Thoracic aorta (tissue), 2 donors: ENCODE measurements at regions not wholly inside any gene's neighbourhood (a gene's known extent, or its start where the extent isn't known, plus 50 kb on each side); places are given as distances from the start of the nearest gene placed in this dataset.

ENCODE experiments used
- ATAC-seq: fragments of 150-250 bp; one replicate; pipeline ENCODE4 v1.8.0; 2017; ENCODE audit warnings: low read depth; ENCODE audit not compliant: insufficient number of reproducible peaks, low FRiP score
- DNase-seq: peaks from one replicate; pipeline ENCODE4 v3.0.0-alpha.2; 2020; ENCODE audit warnings: low spot score
- H3K27ac ChIP-seq, 2 donors: fragments of 200-600 bp; sonication (generic); 1 replicate in 1 of 2; 2 replicates in 1 of 2; pipeline ENCODE4 v1.5.1; 2016; ENCODE audit warnings: mild to moderate bottlenecking in 2 of 2, moderate library complexity in 2 of 2
- H3K27me3 ChIP-seq: fragments of 200-600 bp; sonication (generic); replicated peaks from 2 replicates; pipeline ENCODE4 v1.6.0; 2016; ENCODE audit warnings: mild to moderate bottlenecking; ENCODE audit not compliant: insufficient read depth
- H3K36me3 ChIP-seq: fragments of 200-600 bp; sonication (generic); one replicate; pipeline ENCODE4 v1.5.1; 2016
- H3K4me1 ChIP-seq, 2 donors: fragments of 200-600 bp; sonication (generic); 1 replicate in 1 of 2; 2 replicates in 1 of 2; pipeline versions ENCODE4 v1.5.1 to v1.6.0; 2016; ENCODE audit warnings: low read depth in 2 of 2, mild to moderate bottlenecking in 1 of 2; ENCODE audit not compliant: control insufficient read depth in 1 of 2
- H3K4me3 ChIP-seq: fragments of 200-600 bp; sonication (generic); 2 replicates; pipeline ENCODE4 v1.5.1; 2016; ENCODE audit warnings: mild to moderate bottlenecking
- H3K9me3 ChIP-seq: fragments of 200-600 bp; sonication (generic); 2 replicates; pipeline ENCODE4 v1.5.1; 2016
- CTCF ChIP-seq: fragments of 200-600 bp; sonication (generic); IDR thresholded peaks from one replicate; pipeline ENCODE4 v1.5.1; 2019; ENCODE audit warnings: antibody characterized with exemption

- no peak for ATAC-seq
- H3K9me3 ChIP-seq = no peaks in the 10 kb centered on the region
- TF ChIP-seq CTCF = no peak
Measured at GRCh38 chr13:74687442-74688182, 553.4 kb upstream of the KLF12 start.

GRCh38 chr13:74683411-74683810 is 549.2 kb upstream of the KLF12 start:
- Histone ChIP-seq H3K4me1 (no peaks in the 10 kb centered on the region), H3K27ac (no peak overlapping the region), H3K27me3 (no peaks in the 10 kb centered on the region), H3K4me3 (no peak overlapping the region), H3K9me3 (no peaks in the 10 kb centered on the region), H3K36me3 (no peaks in the 10 kb centered on the region)
- DNase-seq (no peak), ATAC-seq (no peak)
- TF ChIP-seq CTCF = no peak

More at GRCh38 chr13:74687442-74688182, 553.4 kb upstream of the KLF12 start:
- Histone ChIP-seq H3K27ac (no peak overlapping the region), H3K36me3 (no peaks in the 10 kb centered on the region), H3K4me3 (no peak overlapping the region), H3K27me3 (no peaks in the 10 kb centered on the region), H3K4me1 (no peaks in the 10 kb centered on the region)
- no peak for DNase-seq

GRCh38 chr13:74682746-74683145 is 548.5 kb upstream of the KLF12 start:
- Histone ChIP-seq H3K9me3 (no peaks in the 10 kb centered on the region), H3K36me3 (no peaks in the 10 kb centered on the region), H3K27ac (no peak overlapping the region), H3K4me1 (no peaks in the 10 kb centered on the region), H3K4me3 (no peak overlapping the region), H3K27me3 (no peaks in the 10 kb centered on the region)
- no peak for DNase-seq
- no peak for ATAC-seq
- no peak for TF ChIP-seq CTCF

- DNase-seq (no peak), ATAC-seq (no peak)
- H3K4me1 ChIP-seq = no peaks in the 10 kb centered on the region
- TF ChIP-seq CTCF = no peak
- H3K36me3 ChIP-seq = no peaks in the 10 kb centered on the region
- H3K4me3 ChIP-seq = no peak overlapping the region
- no peaks in the 10 kb centered on the region for H3K9me3 ChIP-seq
- no peaks in the 10 kb centered on the region for H3K27me3 ChIP-seq
- no peak overlapping the region for H3K27ac ChIP-seq
Measured at GRCh38 chr13:74681891-74682290, 547.7 kb upstream of the KLF12 start.

- Histone ChIP-seq H3K36me3 (no peaks in the 10 kb centered on the region), H3K9me3 (no peaks in the 10 kb centered on the region), H3K27me3 (no peaks in the 10 kb centered on the region), H3K4me3 (no peak overlapping the region), H3K27ac (no peak overlapping the region), H3K4me1 (no peaks in the 10 kb centered on the region)
- ATAC-seq (no peak), DNase-seq (no peak)
- no peak for TF ChIP-seq CTCF
Measured at GRCh38 chr13:74678308-74678965, 544.2 kb upstream of the KLF12 start.
